CD4-positive, alpha-beta T cell (primary cell): ENCODE measurements at regions not wholly inside any gene's neighbourhood (a gene's known extent, or its start where the extent isn't known, plus 50 kb on each side); places are given as distances from the start of the nearest gene placed in this dataset.

ENCODE experiments used
- ATAC-seq: fragments of 200-7000 bp; cut with Tn5 transposase; one replicate; pipeline ENCODE4 v1.10.0; 2022; ENCODE audit warnings: mild to moderate bottlenecking; ENCODE audit not compliant: poor library complexity
- CTCF ChIA-PET: fragments of 350-600 bp; sonication (Branson Sonifier 250); formaldehyde crosslinking; loops from one replicate; lab custom pipeline; 2021; ENCODE audit warnings: antibody characterized with exemption, inconsistent platforms; lab: Charles Lee
- POLR2A ChIA-PET: fragments of 350-600 bp; sonication (Branson Sonifier 250); formaldehyde crosslinking; loops from one replicate; lab custom pipeline; 2021; ENCODE audit warnings: antibody characterized with exemption, inconsistent platforms; lab: Charles Lee
- DNase-seq, 14 experiments: peaks; one replicate each; pipeline ENCODE4 v3.0.0-alpha.2; 2013 to 2020; ENCODE audit warnings: mixed read lengths in 2 of 14
- H3K27ac ChIP-seq, 2 donors: one replicate each; pipeline versions ENCODE4 v1.5.1 to v1.7.0; 2013; ENCODE audit warnings: low read length in 2 of 2, low read depth in 1 of 2, mild to moderate bottlenecking in 1 of 2
- H3K27me3 ChIP-seq, 2 experiments: 1 replicate in 1 of 2; 2 replicates in 1 of 2; pipeline versions ENCODE4 v1.6.1 to v1.7.0; 2013; ENCODE audit warnings: low read length in 2 of 2, control low read depth in 1 of 2, mild to moderate bottlenecking in 1 of 2, moderate library complexity in 1 of 2; ENCODE audit not compliant: insufficient read depth in 2 of 2, control insufficient read depth in 1 of 2
- H3K36me3 ChIP-seq: one replicate; pipeline ENCODE4 v1.6.1; 2013; ENCODE audit warnings: low read length, control low read depth; ENCODE audit not compliant: insufficient read depth
- H3K4me1 ChIP-seq: one replicate; pipeline ENCODE4 v1.6.1; 2013; ENCODE audit warnings: low read length, control low read depth; ENCODE audit not compliant: insufficient read depth
- H3K4me3 ChIP-seq: one replicate; pipeline ENCODE4 v1.5.1; 2013; ENCODE audit warnings: mild to moderate bottlenecking, low read length, moderate library complexity
- H3K9me3 ChIP-seq, 2 experiments: 1 replicate in 1 of 2; 2 replicates in 1 of 2; pipeline versions ENCODE4 v1.6.1 to v1.7.0; 2013; ENCODE audit warnings: low read length in 2 of 2, mild to moderate bottlenecking in 2 of 2, control low read depth in 1 of 2, moderate library complexity in 1 of 2; ENCODE audit not compliant: control insufficient read depth in 1 of 2, insufficient read depth in 1 of 2
- H3K27ac Mint-ChIP-seq: one replicate; pipeline ENCODE4 v1.8.0; 2020; ENCODE audit warnings: mixed read lengths
- H3K27me3 Mint-ChIP-seq: one replicate; pipeline ENCODE4 v1.8.0; 2021; ENCODE audit warnings: mixed read lengths
- H3K36me3 Mint-ChIP-seq: one replicate; pipeline ENCODE4 v1.8.0; 2021; ENCODE audit warnings: low read depth, mixed read lengths
- H3K4me1 Mint-ChIP-seq: one replicate; pipeline ENCODE4 v1.8.0; 2021; ENCODE audit warnings: low read depth, mixed read lengths
- H3K4me3 Mint-ChIP-seq: one replicate; pipeline ENCODE4 v1.8.0; 2020; ENCODE audit warnings: mild to moderate bottlenecking, mixed read lengths
- H3K9me3 Mint-ChIP-seq: one replicate; pipeline ENCODE4 v1.8.0; 2020; ENCODE audit warnings: mixed read lengths
- CTCF ChIP-seq: fragments of 200-600 bp; IDR thresholded peaks from one replicate; pipeline ENCODE4 v1.8.0; 2022; ENCODE audit warnings: antibody characterized with exemption, mild to moderate bottlenecking
- intact Hi-C, 2 experiments: fragments of 100-400 bp; cut with DNase I in 1 of 2; cut with micrococcal nuclease in 1 of 2; formaldehyde crosslinking; loops; one replicate each; pipeline versions ENCODE4 v1.15.1 to v1.9.0; 2023 to 2025; cut with DNase I, micrococcal nuclease

- no peak for ATAC-seq
- DNase-seq = no peak
- H3K9me3 ChIP-seq = no peaks in the 10 kb centered on the region
- Mint-ChIP-seq H3K27ac (no peak overlapping the region), H3K4me1 (no peaks in the 10 kb centered on the region), H3K9me3 (peaks cover 16% of the 10 kb centered on the region), H3K27me3 (no peaks in the 10 kb centered on the region), H3K4me3 (no peak overlapping the region), H3K36me3 (no peaks in the 10 kb centered on the region)
- H3K4me1 ChIP-seq = no peaks in the 10 kb centered on the region
- intact Hi-C loops = no loop called here
- H3K27me3 ChIP-seq = no peaks in the 10 kb centered on the region
- POLR2A ChIA-PET = no interaction called here
- CTCF ChIA-PET = no interaction called here
- TF ChIP-seq CTCF = no peak
- no peak overlapping the region for H3K27ac ChIP-seq
- no peaks in the 10 kb centered on the region for H3K36me3 ChIP-seq
- H3K4me3 ChIP-seq = no peak overlapping the region
Observed at GRCh38 chr14:44010595-44010994, 496.5 kb downstream of the FSCB start.

GRCh38 chr14:44010071-44010470 lies 497.0 kb downstream of the FSCB start:
- H3K4me1 ChIP-seq = no peaks in the 10 kb centered on the region
- Mint-ChIP-seq H3K4me1 (no peaks in the 10 kb centered on the region), H3K27me3 (no peaks in the 10 kb centered on the region), H3K36me3 (no peaks in the 10 kb centered on the region), H3K9me3 (peaks cover 16% of the 10 kb centered on the region), H3K4me3 (no peak overlapping the region), H3K27ac (no peak overlapping the region)
- no peaks in the 10 kb centered on the region for H3K9me3 ChIP-seq
- ChIA-PET CTCF (no interaction called here), POLR2A (no interaction called here)
- intact Hi-C loops = no loop called here
- H3K27me3 ChIP-seq = no peaks in the 10 kb centered on the region
- no peak overlapping the region for H3K4me3 ChIP-seq
- H3K36me3 ChIP-seq = no peaks in the 10 kb centered on the region
- no peak for ATAC-seq
- TF ChIP-seq CTCF = no peak
- no peak for DNase-seq
- no peak overlapping the region for H3K27ac ChIP-seq

DNA sequence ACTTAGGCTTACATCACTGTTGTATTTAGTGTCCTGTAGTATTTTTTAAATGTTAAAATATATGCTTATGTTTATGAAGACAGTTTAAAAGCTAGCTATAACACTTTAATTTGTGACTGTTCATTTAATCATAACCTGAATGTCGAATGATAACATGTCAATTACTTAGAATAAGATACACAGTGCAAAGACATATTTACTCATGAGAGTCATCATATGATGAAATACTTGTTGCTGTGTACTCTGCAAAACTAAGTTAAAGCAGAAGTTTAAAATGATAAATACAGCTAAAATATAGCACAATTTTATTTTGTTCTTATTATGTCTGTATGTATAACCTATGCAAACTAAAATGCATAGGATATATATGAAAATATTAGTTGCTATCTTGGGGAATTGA lies 497.4 kb downstream of the FSCB start:
- H3K27ac Mint-ChIP-seq = no peak overlapping the region
- Histone ChIP-seq H3K4me3 (no peak overlapping the region), H3K27me3 (no peaks in the 10 kb centered on the region), H3K9me3 (no peaks in the 10 kb centered on the region), H3K27ac (no peak overlapping the region), H3K4me1 (no peaks in the 10 kb centered on the region), H3K36me3 (no peaks in the 10 kb centered on the region)
- H3K4me3 Mint-ChIP-seq = no peak overlapping the region
- no peaks in the 10 kb centered on the region for H3K27me3 Mint-ChIP-seq
- TF ChIP-seq CTCF = no peak
- no peak for ATAC-seq
- no peaks in the 10 kb centered on the region for H3K36me3 Mint-ChIP-seq
- ChIA-PET CTCF (no interaction called here), POLR2A (no interaction called here)
- intact Hi-C loops = no loop called here
- H3K9me3 Mint-ChIP-seq = peaks cover 16% of the 10 kb centered on the region
- no peaks in the 10 kb centered on the region for H3K4me1 Mint-ChIP-seq
- DNase-seq = no peak
